Stimulated activated CD8-positive, alpha-beta memory T cell treated with anti-CD3 and anti-CD28 coated beads, Interleukin-15, amount 100 ng/mL, for 48 hours (primary cell): ENCODE measurements at regions not wholly inside any gene's neighbourhood (a gene's known extent, or its start where the extent isn't known, plus 50 kb on each side); places are given as distances from the start of the nearest gene placed in this dataset.
"Not testable (repeated sequence)": the region's sequence is repeated elsewhere in the genome, so short reads cannot be mapped to it uniquely, and the experiment has no call there.

Experiments
- DNase-seq, 2 donors: peaks; one replicate each; pipeline ENCODE4 v3.0.0-alpha.2; 2020; ENCODE audit warnings: low read depth in 2 of 2

- DNase-seq: no peak
Observed at GRCh38 chr20:12072221-12072953, 154.7 kb downstream of the BTBD3 start.

GRCh38 chr20:12072954-12073264 lies 155.2 kb downstream of the BTBD3 start:
- DNase-seq: no peak

- no peak for DNase-seq
Observed at GRCh38 chr20:12074111-12074655, 156.5 kb downstream of the BTBD3 start.

GRCh38 chr20:12076200-12076599 lies 158.5 kb downstream of the BTBD3 start:
- no peak for DNase-seq

- no peak for DNase-seq
Observed at GRCh38 chr20:12077875-12078274, 160.2 kb downstream of the BTBD3 start.

GRCh38 chr20:12079490-12079889 lies 161.8 kb downstream of the BTBD3 start:
- no peak for DNase-seq

GRCh38 chr20:12083269-12083668 lies 165.6 kb downstream of the BTBD3 start:
- DNase-seq: no peak

- DNase-seq: no peak
Observed at GRCh38 chr20:12084482-12084881, 166.8 kb downstream of the BTBD3 start.

- no peak for DNase-seq
Observed at GRCh38 chr20:12086359-12086758, 168.7 kb downstream of the BTBD3 start.

- DNase-seq: no peak
Observed at GRCh38 chr20:12090920-12091319, 173.2 kb downstream of the BTBD3 start.

- no peak for DNase-seq
Observed at GRCh38 chr20:12093057-12093796, 175.5 kb downstream of the BTBD3 start.

- DNase-seq: not testable (repeated sequence)
Observed at GRCh38 chr20:12093797-12094190, 176.1 kb downstream of the BTBD3 start.

GRCh38 chr20:12095180-12095920 lies 177.7 kb downstream of the BTBD3 start:
- DNase-seq: no peak

- no peak for DNase-seq
Observed at GRCh38 chr20:12098421-12098820, 180.7 kb downstream of the BTBD3 start.

GRCh38 chr20:12108846-12109245 lies 191.2 kb downstream of the BTBD3 start:
- DNase-seq: no peak

- no peak for DNase-seq
Observed at GRCh38 chr20:12110274-12110673, 192.6 kb downstream of the BTBD3 start.

- DNase-seq: no peak
Observed at GRCh38 chr20:12110711-12111110, 193.0 kb downstream of the BTBD3 start.

- no peak for DNase-seq
Observed at GRCh38 chr20:12111431-12112088, 193.9 kb downstream of the BTBD3 start.

- DNase-seq: no peak
Observed at GRCh38 chr20:12112089-12112474, 194.4 kb downstream of the BTBD3 start.

GRCh38 chr20:12112665-12113064 lies 195.0 kb downstream of the BTBD3 start:
- DNase-seq: no peak

- DNase-seq: no peak
Observed at GRCh38 chr20:12113075-12113467, 195.4 kb downstream of the BTBD3 start.
